ENCODE measurements at regions not wholly inside any gene's neighbourhood (a gene's known extent, or its start where the extent isn't known, plus 50 kb on each side); places are given as distances from the start of the nearest gene placed in this dataset.

GRCh38 chr13:94968040-94968756 lies 255.9 kb upstream of the SOX21 start:
- H3K4me2 ChIP-seq (ENCODE audit: insufficient read depth, low read length): no peak overlapping the region

GRCh38 chr13:94967183-94968039 lies 255.1 kb upstream of the SOX21 start:
- Histone ChIP-seq H3K4me1 (replicated peaks in 1 of 2; ENCODE audit: control insufficient read depth in 2 of 2, insufficient read depth in 2 of 2, low read length in 2 of 2) (peaks cover 0 to 14% of the 10 kb centered on the region in 2 experiments; a peak in 2 of 5 replicates), H3K36me3 (ENCODE audit: control insufficient read depth, insufficient read depth, low read length) (no peaks in the 10 kb centered on the region), H3K4me2 (ENCODE audit: insufficient read depth, low read length) (no peak overlapping the region), H3K79me2 (ENCODE audit: control insufficient read depth, insufficient read depth, low read length) (no peaks in the 10 kb centered on the region), H3K9me1 (ENCODE audit: control insufficient read depth, insufficient read depth, low read length) (no peaks in the 10 kb centered on the region), H3K4me3 (no peak overlapping the region), H3K9me3 (replicated peaks; ENCODE audit: control insufficient read depth, insufficient read depth, low read depth, low read length) (no peaks in the 10 kb centered on the region), H3K9ac (ENCODE audit: insufficient read depth in 1 of 2, low read depth in 2 of 2, low read length in 2 of 2) (no peak overlapping the region), H4K20me1 (replicated peaks; ENCODE audit: control insufficient read depth, insufficient read depth, low read length) (no peaks in the 10 kb centered on the region), H2AFZ (ENCODE audit: low read depth, low read length) (no peak overlapping the region), H3K27me3 (ENCODE audit: control insufficient read depth in 2 of 2, insufficient read depth in 2 of 2, low read length in 2 of 2) (peaks cover 0 to 19% of the 10 kb centered on the region in 2 experiments; a peak in 3 of 5 replicates), H3K27ac (ENCODE audit: extremely low read depth, low read depth, low read length) (no peak overlapping the region)
- no TSS peak for BruUV-seq (replicated peaks)
- ChIA-PET CTCF (ENCODE audit: low intra/inter-chr PET ratio) (no interaction called here), POLR2A (no interaction called here)
- in situ Hi-C loops (cut with MboI) (no loop called here), intact Hi-C loops (cut with micrococcal nuclease) (no loop called here)
- FAIRE-seq (no peak), DNase-seq (ENCODE audit: extremely low read depth in 1 of 4, low spot score in 3 of 4) (peak in 2 of 4 experiments; percentile 8 to 25), ATAC-seq (peak; percentile 90)
- 12% methylated on average over 26 of the region's 61 CpGs for WGBS (ENCODE audit: insufficient coverage, low coverage, missing lambda C conversion rate)
- TF ChIP-seq THAP7 (CRISPR knock-in tag; IDR thresholded peaks at IDR 0.05) (no peak), TAF15 (IDR thresholded peaks at IDR 0.05; ENCODE audit: low read depth, low read length) (no peak), TGIF2 (CRISPR knock-in tag; IDR thresholded peaks at IDR 0.05) (no peak), AFF4 (CRISPR knock-in tag; IDR thresholded peaks at IDR 0.05) (no peak), NRF1 (conservative IDR thresholded peaks at IDR 0.05 in 1 of 2, IDR thresholded peaks at IDR 0.05 in 1 of 2) (peak in 1 of 2 experiments; percentile 36; a peak in 2 of 4 replicates), HIVEP1 (CRISPR knock-in tag; IDR thresholded peaks at IDR 0.05) (no peak), FOXM1 (IDR thresholded peaks at IDR 0.05; ENCODE audit: low read depth) (no peak), FOXM1 (CRISPR knock-in tag; IDR thresholded peaks at IDR 0.05; ENCODE audit: low read depth) (no peak)

More at GRCh38 chr13:94968040-94968756, 255.9 kb upstream of the SOX21 start:
- H3K36me3 ChIP-seq (ENCODE audit: control insufficient read depth, insufficient read depth, low read length): no peaks in the 10 kb centered on the region
- no TSS peak for BruUV-seq (replicated peaks)
- no peak overlapping the region for H3K27ac ChIP-seq (ENCODE audit: extremely low read depth, low read depth, low read length)
- TF ChIP-seq ZNF124 (CRISPR knock-in tag; IDR thresholded peaks at IDR 0.05): no peak
- no peak for TF ChIP-seq MYBL2 (IDR thresholded peaks at IDR 0.05; ENCODE audit: low read depth)
- TF ChIP-seq MYBL2 (CRISPR knock-in tag; IDR thresholded peaks at IDR 0.05; ENCODE audit: borderline replicate concordance): no peak
- TF ChIP-seq CTBP1 (IDR thresholded peaks at IDR 0.05; ENCODE audit: borderline replicate concordance): no peak
- ChIA-PET CTCF (ENCODE audit: low intra/inter-chr PET ratio) (no interaction called here), POLR2A (no interaction called here)
- H3K79me2 ChIP-seq (ENCODE audit: control insufficient read depth, insufficient read depth, low read length): no peaks in the 10 kb centered on the region
- intact Hi-C loops (cut with micrococcal nuclease): no loop called here
- no peak overlapping the region for H2AFZ ChIP-seq (ENCODE audit: low read depth, low read length)
- H4K20me1 ChIP-seq (replicated peaks; ENCODE audit: control insufficient read depth, insufficient read depth, low read length): no peaks in the 10 kb centered on the region
- FAIRE-seq (no peak), DNase-seq (ENCODE audit: extremely low read depth in 1 of 4, low spot score in 3 of 4) (no peak), ATAC-seq (peak; percentile 68)
- in situ Hi-C loops (cut with MboI): no loop called here
- no peak overlapping the region for H3K9ac ChIP-seq (ENCODE audit: insufficient read depth in 1 of 2, low read depth in 2 of 2, low read length in 2 of 2)
- no peaks in the 10 kb centered on the region for H3K9me1 ChIP-seq (ENCODE audit: control insufficient read depth, insufficient read depth, low read length)
- H3K4me3 ChIP-seq: no peak overlapping the region
- peaks cover 0 to 19% of the 10 kb centered on the region in 2 experiments; a peak in 3 of 5 replicates for H3K27me3 ChIP-seq (ENCODE audit: control insufficient read depth in 2 of 2, insufficient read depth in 2 of 2, low read length in 2 of 2)
- no peaks in the 10 kb centered on the region for H3K9me3 ChIP-seq (replicated peaks; ENCODE audit: control insufficient read depth, insufficient read depth, low read depth, low read length)
- peaks cover 0 to 14% of the 10 kb centered on the region in 2 experiments; a peak in 2 of 5 replicates for H3K4me1 ChIP-seq (replicated peaks in 1 of 2; ENCODE audit: control insufficient read depth in 2 of 2, insufficient read depth in 2 of 2, low read length in 2 of 2)
- 35% methylated on average over 27 of the region's 56 CpGs for WGBS (ENCODE audit: insufficient coverage, low coverage, missing lambda C conversion rate)

Measured in K562 (cell line).